CD4-positive, alpha-beta T cell treated with Interleukin-12 subunit alpha and Interleukin-12 subunit beta, for 1 hour (primary cell): ENCODE measurements at regions not wholly inside any gene's neighbourhood (a gene's known extent, or its start where the extent isn't known, plus 50 kb on each side); places are given as distances from the start of the nearest gene placed in this dataset.
"Not testable (repeated sequence)": the region's sequence is repeated elsewhere in the genome, so short reads cannot be mapped to it uniquely, and the experiment has no call there.

ENCODE experiments used
- DNase-seq: peaks from one replicate; pipeline ENCODE4 v3.0.0-alpha.2; 2020

DNA sequence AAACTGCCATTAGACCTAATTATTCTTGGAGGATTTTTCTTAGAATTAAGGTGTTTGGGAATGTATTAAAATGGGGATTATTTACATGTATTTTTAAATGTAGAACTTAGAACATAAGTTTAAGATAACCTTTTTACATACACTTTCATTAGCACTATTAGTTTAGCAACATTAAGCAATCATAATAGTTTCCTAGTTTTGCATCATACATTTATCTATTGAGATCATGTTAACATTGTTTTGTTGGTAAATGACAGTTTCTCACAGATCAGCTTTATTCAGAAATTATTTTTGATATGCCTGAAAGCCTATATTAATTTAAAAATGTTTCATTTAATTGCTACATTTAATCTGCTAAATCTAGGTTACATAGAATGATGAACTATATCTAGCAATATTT lies 189.7 kb upstream of the PPP1R3A start:
- DNase-seq: no peak

GRCh38 chr7:114107522-114107921 lies 188.7 kb upstream of the PPP1R3A start:
- DNase-seq: no peak

DNA sequence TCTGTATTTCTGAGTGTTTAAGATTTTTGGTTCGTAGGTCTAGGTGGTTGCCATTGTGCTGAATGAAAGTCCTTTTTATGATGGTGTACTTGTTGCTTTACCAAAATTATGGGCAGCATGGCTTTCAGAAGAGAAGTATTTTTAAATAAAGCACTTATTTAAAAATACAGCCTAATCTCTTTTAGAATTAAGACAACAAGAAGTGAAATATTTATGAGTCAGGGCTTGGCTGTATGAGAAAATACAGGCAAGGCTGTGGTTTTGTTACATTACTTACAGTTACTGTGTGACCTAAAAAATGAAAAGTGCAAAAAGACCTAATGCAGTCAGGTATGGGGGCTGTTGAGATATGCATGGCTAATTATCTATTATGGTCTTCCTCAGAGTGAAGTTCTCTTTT lies 185.2 kb upstream of the PPP1R3A start:
- no peak for DNase-seq

GRCh38 chr7:114102996-114103395 lies 184.2 kb upstream of the PPP1R3A start:
- DNase-seq: no peak

DNA sequence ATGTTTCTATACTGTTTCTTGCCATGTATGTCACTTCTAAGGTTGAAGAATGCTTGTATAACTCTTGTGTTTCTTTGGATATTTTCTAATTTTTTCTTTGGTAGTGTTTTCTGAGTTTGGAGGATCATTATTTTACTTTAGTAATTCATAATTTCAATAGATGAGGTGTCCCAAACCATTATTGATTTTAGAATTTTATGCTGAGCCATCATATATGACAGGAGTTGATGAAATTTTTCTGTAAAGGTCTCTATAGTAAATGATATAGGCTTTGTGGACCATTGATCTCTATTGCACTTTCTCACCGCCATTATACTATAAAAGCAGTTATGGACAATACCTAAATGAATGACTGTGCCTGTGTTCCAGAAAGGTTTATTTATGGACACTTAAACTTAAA lies 183.3 kb upstream of the PPP1R3A start:
- no peak for DNase-seq

GRCh38 chr7:114100810-114101209 lies 182.0 kb upstream of the PPP1R3A start:
- no peak for DNase-seq

- no peak for DNase-seq
These were observed 180.5 kb upstream of the PPP1R3A start for GRCh38 chr7:114099337-114099736.

GRCh38 chr7:114095885-114096284 lies 177.1 kb upstream of the PPP1R3A start:
- DNase-seq: no peak

DNA sequence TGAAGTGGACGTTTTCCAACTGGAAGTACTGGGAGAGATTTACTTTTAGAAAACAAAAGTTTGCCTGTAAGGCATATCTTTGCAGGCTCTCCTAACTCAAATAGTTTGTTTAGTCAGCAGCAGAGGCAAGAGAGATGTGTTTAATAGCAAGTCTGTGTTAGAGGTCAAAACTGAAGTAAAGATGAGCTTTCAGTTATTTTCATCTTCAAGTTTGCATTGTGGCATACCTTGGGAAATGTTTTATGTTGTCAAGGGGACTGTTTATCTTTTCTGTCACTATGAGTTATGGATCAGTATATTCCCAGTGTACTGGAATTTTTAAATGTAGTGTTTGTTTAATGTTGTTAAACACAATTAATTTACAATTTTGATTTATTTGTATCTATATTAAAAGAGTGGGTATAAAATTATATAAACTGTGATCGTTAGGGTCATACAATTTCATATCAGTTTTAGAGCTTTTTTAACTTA lies 169.7 kb upstream of the PPP1R3A start:
- no peak for DNase-seq

DNA sequence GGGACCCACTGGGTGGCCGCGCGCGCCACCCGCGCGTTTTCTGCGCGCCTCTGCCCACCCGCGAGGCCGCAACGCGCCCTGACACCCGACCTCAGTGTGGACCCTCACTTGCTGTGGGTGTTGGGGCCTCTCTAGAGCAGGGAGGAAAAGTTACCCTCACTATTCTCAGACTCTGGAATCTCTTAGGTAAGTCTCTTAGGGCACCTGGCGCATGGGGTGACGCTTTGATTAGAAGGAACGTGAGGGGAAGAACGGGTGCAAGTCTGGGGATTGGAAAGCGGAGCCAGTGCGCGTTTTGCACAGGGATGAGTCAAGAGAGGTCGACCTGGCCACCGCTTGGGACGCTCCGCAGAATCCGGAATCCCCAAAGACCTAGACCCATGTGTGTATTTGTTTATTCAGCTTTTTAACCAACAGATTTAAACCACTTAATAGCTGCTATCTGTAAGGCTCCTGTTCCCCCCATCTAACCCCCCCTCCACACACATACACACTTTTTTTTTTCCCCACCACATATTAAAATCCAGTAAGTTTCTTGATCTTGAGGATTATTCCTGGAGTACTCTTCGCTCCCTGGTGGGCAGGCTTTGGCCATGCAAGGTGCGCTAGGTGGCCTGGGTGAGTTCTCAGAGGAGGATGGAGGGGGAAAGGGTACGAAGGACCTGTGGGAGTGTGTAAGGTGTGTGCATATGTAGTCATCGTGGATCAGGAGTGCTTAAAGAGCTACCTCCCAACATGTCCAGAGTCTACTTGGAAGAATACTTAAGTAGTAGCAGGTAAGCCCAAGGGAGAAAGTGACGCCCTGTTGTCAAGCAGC lies 169.1 kb upstream of the PPP1R3A start:
- DNase-seq: no peak

- DNase-seq: no peak
These were observed 168.3 kb upstream of the PPP1R3A start for GRCh38 chr7:114086914-114087652.

- no peak for DNase-seq
These were observed 167.7 kb upstream of the PPP1R3A start for GRCh38 chr7:114086537-114086913.

GRCh38 chr7:114085592-114086501 lies 167.0 kb upstream of the PPP1R3A start:
- peak; percentile 29 for DNase-seq

DNA sequence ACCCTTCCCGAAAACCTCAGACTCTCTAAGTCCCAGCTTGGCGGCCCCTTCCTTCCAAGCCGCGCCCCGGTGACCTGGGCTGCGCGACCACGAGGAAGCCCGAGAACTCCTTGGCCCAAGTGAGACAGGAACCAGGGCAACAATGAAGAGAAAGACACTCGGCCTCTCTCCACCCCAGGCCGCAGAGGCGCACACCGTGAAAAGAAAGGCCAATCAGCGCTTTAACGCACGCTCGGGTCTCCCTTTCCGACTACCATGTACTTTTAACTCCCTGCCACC lies 166.4 kb upstream of the PPP1R3A start:
- no peak for DNase-seq

GRCh38 chr7:114084472-114085312 lies 165.9 kb upstream of the PPP1R3A start:
- no peak for DNase-seq

DNA sequence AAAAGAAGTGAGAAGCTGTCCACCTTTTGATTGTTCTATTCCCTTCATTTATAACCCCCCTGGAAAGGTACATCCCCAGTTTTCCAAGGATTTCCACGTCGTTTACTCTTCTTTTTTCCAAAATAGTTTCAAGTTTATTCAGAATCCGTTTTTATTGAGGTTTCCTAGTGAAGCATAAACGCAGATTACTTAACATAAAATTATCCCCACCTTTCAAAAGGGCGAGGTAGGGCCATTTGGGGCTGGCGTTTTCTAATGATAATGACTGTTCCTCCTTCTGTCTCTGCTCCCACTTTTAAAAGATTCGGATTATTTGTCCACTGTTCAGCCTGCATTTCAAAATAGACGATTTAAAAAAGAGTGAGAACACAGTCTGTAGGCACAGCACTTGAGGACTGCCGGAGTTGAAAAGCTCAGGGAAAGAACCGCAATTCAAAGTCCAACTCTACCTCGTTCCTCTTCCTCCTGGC lies 165.2 kb upstream of the PPP1R3A start:
- DNase-seq: no peak

GRCh38 chr7:114083166-114084001 lies 164.6 kb upstream of the PPP1R3A start:
- DNase-seq: no peak

DNA sequence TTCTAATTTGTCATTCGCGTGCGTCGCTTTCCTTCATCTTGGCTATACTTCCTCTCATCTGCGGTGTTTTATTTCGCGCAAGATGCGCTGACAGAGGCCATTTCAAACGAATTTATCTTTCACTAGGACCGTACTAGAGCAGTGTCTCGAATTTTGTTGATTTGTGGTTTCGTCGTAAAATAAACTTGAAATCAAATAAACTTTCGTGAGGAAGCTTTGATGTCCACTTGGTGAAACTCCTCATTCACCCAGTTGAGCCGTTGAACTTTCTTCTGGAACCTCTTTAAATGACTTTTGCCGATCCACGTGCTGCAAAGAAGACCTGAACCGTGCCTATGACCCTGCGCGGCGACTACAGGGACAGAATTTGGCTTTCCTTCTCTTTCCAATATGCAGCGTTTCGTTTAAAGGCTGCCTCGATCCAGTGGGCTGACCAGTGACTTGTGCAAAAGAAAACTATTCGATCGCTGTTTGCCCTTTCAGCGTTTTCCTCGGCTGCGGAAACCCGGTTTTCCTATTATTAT lies 163.9 kb upstream of the PPP1R3A start:
- no peak for DNase-seq

- peak; percentile 30 for DNase-seq
These were observed 163.0 kb upstream of the PPP1R3A start for GRCh38 chr7:114081606-114082425.

GRCh38 chr7:114077158-114077524 lies 158.3 kb upstream of the PPP1R3A start:
- DNase-seq: not testable (repeated sequence)
